CD14-positive monocyte (primary cell): ENCODE measurements at regions not wholly inside any gene's neighbourhood (a gene's known extent, or its start where the extent isn't known, plus 50 kb on each side); places are given as distances from the start of the nearest gene placed in this dataset.

Experiments
- DNase-seq, 3 donors: peaks; one replicate each; pipeline ENCODE4 v3.0.0-alpha.2; 2011 to 2022
- H2AFZ ChIP-seq: 2 replicates; pipeline ENCODE4 v1.6.0; 2012; ENCODE audit warnings: mild to moderate bottlenecking, low read depth, low read length, inconsistent platforms; ENCODE audit not compliant: insufficient read depth, poor library complexity, severe bottlenecking
- H3K27ac ChIP-seq, 2 donors: 1 replicate in 1 of 2; 2 replicates in 1 of 2; pipeline ENCODE4 v1.5.1; 2012 to 2013; ENCODE audit warnings: low read length in 2 of 2, control low read depth in 1 of 2, inconsistent platforms in 1 of 2, low read depth in 1 of 2, mild to moderate bottlenecking in 1 of 2
- H3K27me3 ChIP-seq, 2 donors: one replicate each; pipeline versions ENCODE4 v1.6.0 to v1.6.1; 2011 to 2013; ENCODE audit warnings: low read length in 2 of 2; ENCODE audit not compliant: control insufficient read depth in 2 of 2, insufficient read depth in 2 of 2
- H3K36me3 ChIP-seq, 2 donors: replicated peaks in 1 of 2; 1 replicate in 1 of 2; 2 replicates in 1 of 2; pipeline versions ENCODE4 v1.5.1 to v1.6.1; 2012 to 2013; ENCODE audit warnings: low read length in 2 of 2, control low read depth in 1 of 2, inconsistent platforms in 1 of 2, mild to moderate bottlenecking in 1 of 2; ENCODE audit not compliant: insufficient read depth in 2 of 2, control insufficient read depth in 1 of 2
- H3K4me1 ChIP-seq, 2 donors: 1 replicate in 1 of 2; 2 replicates in 1 of 2; pipeline versions ENCODE4 v1.5.1 to v1.6.1; 2012 to 2013; ENCODE audit warnings: low read length in 2 of 2, control low read depth in 1 of 2, inconsistent platforms in 1 of 2, mild to moderate bottlenecking in 1 of 2, moderate library complexity in 1 of 2; ENCODE audit not compliant: insufficient read depth in 2 of 2, control insufficient read depth in 1 of 2
- H3K4me2 ChIP-seq: replicated peaks from 2 replicates; pipeline ENCODE3; 2012; ENCODE audit warnings: low read length, moderate library complexity, mild to moderate bottlenecking; ENCODE audit not compliant: poor library complexity, severe bottlenecking; ENCODE audit errors: extremely low read depth
- H3K4me3 ChIP-seq, 3 experiments: fragments of 200-600 bp in 1 of 3; sonication (generic) in 1 of 3; replicated peaks in 1 of 3; 1 replicate in 2 of 3; 2 replicates in 1 of 3; pipeline ENCODE4 v1.5.1; 2011 to 2013; ENCODE audit warnings: low read length in 3 of 3, mild to moderate bottlenecking in 3 of 3, control low read depth in 2 of 3, low read depth in 2 of 3, inconsistent platforms in 1 of 3, moderate library complexity in 1 of 3
- H3K79me2 ChIP-seq: 2 replicates; pipeline ENCODE4 v1.6.0; 2012; ENCODE audit warnings: mild to moderate bottlenecking, control low read depth, inconsistent platforms, low read length, moderate library complexity; ENCODE audit not compliant: insufficient read depth
- H3K9ac ChIP-seq: 2 replicates; pipeline ENCODE4 v1.6.0; 2017; ENCODE audit warnings: low read length, mild to moderate bottlenecking; ENCODE audit not compliant: insufficient read depth, poor library complexity, severe bottlenecking
- H3K9me3 ChIP-seq, 2 donors: replicated peaks in 1 of 2; 1 replicate in 1 of 2; 2 replicates in 1 of 2; pipeline versions ENCODE4 v1.5.1 to v1.6.1; 2012 to 2013; ENCODE audit warnings: low read length in 2 of 2, control low read depth in 1 of 2; ENCODE audit not compliant: control insufficient read depth in 1 of 2, insufficient read depth in 1 of 2
- H4K20me1 ChIP-seq: 2 replicates; pipeline ENCODE4 v1.6.0; 2012; ENCODE audit warnings: mild to moderate bottlenecking, low read length, control low read depth, moderate library complexity; ENCODE audit not compliant: insufficient read depth
- H3K27ac Mint-ChIP-seq, 7 donors: one replicate each; pipeline ENCODE4 v1.8.0; 2020; ENCODE audit warnings: mild to moderate bottlenecking in 7 of 7, mixed read lengths in 7 of 7, moderate library complexity in 6 of 7, inconsistent platforms in 2 of 7
- H3K27me3 Mint-ChIP-seq, 3 donors: one replicate each; pipeline ENCODE4 v1.8.0; 2021 to 2022; ENCODE audit warnings: low read depth in 3 of 3, mild to moderate bottlenecking in 3 of 3, mixed read lengths in 3 of 3, moderate library complexity in 3 of 3, inconsistent platforms in 1 of 3
- H3K36me3 Mint-ChIP-seq, 2 donors: one replicate each; pipeline ENCODE4 v1.8.0; 2020; ENCODE audit warnings: mixed read lengths in 2 of 2, inconsistent platforms in 1 of 2, mild to moderate bottlenecking in 1 of 2
- H3K4me1 Mint-ChIP-seq: one replicate; pipeline ENCODE4 v1.8.0; 2020; ENCODE audit warnings: mild to moderate bottlenecking, mixed read lengths
- H3K4me3 Mint-ChIP-seq, 2 donors: one replicate each; pipeline ENCODE4 v1.8.0; 2020; ENCODE audit warnings: mild to moderate bottlenecking in 2 of 2, mixed read lengths in 2 of 2, moderate library complexity in 1 of 2
- H3K9me3 Mint-ChIP-seq, 7 donors: one replicate each; pipeline ENCODE4 v1.8.0; 2020 to 2022; ENCODE audit warnings: mixed read lengths in 7 of 7, mild to moderate bottlenecking in 6 of 7, moderate library complexity in 6 of 7, inconsistent platforms in 2 of 7
- CTCF ChIP-seq: fragments of 200-600 bp; IDR thresholded peaks from one replicate; pipeline ENCODE4 v1.8.0; 2022; ENCODE audit warnings: antibody characterized with exemption, mild to moderate bottlenecking
- WGBS: methylation state at CpG from one replicate; pipeline ENCODE4 v1.1.5; 2013; ENCODE audit warnings: missing lambda C conversion rate; ENCODE audit not compliant: insufficient coverage; 5-methylcytosine and 5-hydroxymethylcytosine counted together
- intact Hi-C, 2 donors: fragments of 100-400 bp; cut with micrococcal nuclease; formaldehyde crosslinking; loops; one replicate each; pipeline versions ENCODE4 v1.15.0 to v1.15.1; 2023

DNA sequence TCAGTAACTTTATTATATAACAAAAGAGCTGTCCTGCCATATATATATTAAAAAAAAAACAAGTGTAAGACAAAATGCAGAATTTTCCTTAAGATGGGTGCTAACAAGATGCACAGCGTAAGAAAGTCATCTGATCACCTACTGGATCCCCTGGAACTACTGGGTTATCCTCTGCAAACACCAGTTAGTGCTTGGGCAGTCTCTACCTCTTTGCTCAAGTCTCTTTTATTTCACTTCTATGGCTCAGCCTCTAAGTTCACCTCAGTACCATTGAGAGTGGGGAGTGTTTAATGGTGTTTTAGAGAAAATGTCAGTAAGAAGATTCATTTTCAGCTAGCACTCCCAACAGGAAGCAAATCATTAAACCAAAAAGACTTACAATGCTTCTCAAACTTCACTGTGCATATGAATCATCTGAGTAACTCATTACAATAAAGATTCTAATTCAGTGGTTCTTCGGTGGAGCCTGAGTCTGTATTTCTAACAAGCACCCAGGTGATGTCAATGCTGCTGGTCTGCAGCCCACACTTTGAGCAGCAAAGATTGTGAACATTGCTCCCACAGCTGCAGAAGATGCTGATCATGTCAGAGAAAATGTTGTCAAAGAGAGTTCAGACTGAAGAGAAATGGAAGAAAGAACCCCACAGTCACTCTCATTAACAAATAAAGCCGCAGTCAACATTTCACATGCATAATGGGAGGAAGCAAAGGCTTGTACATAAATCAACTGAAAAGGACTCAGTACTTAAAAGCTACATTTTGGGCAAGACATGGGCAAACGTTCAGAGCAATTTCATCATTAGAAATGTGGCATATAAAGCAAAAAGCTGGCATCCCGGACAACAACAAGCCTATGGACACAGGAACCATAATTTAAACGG, 227.1 kb upstream of the ATP11B start:
- H3K4me1 Mint-ChIP-seq: no peaks in the 10 kb centered on the region
- Histone ChIP-seq H4K20me1 (no peaks in the 10 kb centered on the region), H2AFZ (no peak overlapping the region), H3K27me3 (no peaks in the 10 kb centered on the region), H3K9ac (no peak overlapping the region), H3K79me2 (no peaks in the 10 kb centered on the region), H3K4me1 (no peaks in the 10 kb centered on the region), H3K36me3 (no peaks in the 10 kb centered on the region), H3K27ac (no peak overlapping the region), H3K4me3 (no peak overlapping the region), H3K4me2 (no peak overlapping the region), H3K9me3 (no peaks in the 10 kb centered on the region)
- no peak for TF ChIP-seq CTCF
- WGBS: 39% methylated on average over 2 of the region's 6 CpGs
- no peak overlapping the region for H3K27ac Mint-ChIP-seq
- DNase-seq: no peak
- H3K9me3 Mint-ChIP-seq: peaks cover 0 to 4% (median 0%) of the 10 kb centered on the region in 7 donors
- intact Hi-C loops: no loop called here
- H3K27me3 Mint-ChIP-seq: peaks cover 0 to 2% (median 0%) of the 10 kb centered on the region in 3 donors
- H3K36me3 Mint-ChIP-seq: no peaks in the 10 kb centered on the region
- H3K4me3 Mint-ChIP-seq: no peak overlapping the region

DNA sequence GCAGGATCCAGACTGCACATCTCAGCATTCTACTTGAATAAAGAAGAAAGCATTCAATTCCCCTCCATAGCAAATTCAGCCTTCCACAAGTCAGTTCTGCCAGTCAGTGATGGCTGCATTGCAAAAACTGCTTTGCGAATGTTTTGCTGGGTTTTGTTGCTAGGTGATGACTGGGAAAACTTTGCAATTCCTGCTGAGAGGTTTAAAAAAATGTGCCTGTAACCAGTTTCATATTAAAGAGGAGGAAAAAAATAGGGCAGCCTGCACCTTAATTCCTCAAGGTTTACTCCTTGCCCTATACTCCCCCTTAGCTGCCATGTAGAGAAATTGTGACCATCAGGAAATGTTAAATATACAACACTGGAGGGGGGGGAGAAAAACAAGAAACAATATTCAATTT, 225.6 kb upstream of the ATP11B start:
- no peaks in the 10 kb centered on the region for H3K36me3 ChIP-seq
- H3K27me3 Mint-ChIP-seq: peaks cover 0 to 2% (median 0%) of the 10 kb centered on the region in 3 donors
- H3K4me1 ChIP-seq: no peaks in the 10 kb centered on the region
- WGBS: 100% methylated on average over 1 of the region's 1 CpG
- H3K27ac ChIP-seq: no peak overlapping the region
- no peak overlapping the region for H2AFZ ChIP-seq
- no peak overlapping the region for H3K4me2 ChIP-seq
- no peak overlapping the region for H3K4me3 ChIP-seq
- H3K9me3 ChIP-seq: peaks cover under 1 to 11% of the 10 kb centered on the region in 2 donors
- DNase-seq: no peak
- H4K20me1 ChIP-seq: no peaks in the 10 kb centered on the region
- peaks cover 0 to 6% (median 0%) of the 10 kb centered on the region in 7 donors for H3K9me3 Mint-ChIP-seq
- no peaks in the 10 kb centered on the region for H3K4me1 Mint-ChIP-seq
- no peaks in the 10 kb centered on the region for H3K79me2 ChIP-seq
- no peak overlapping the region for H3K9ac ChIP-seq
- no peak for TF ChIP-seq CTCF
- H3K27ac Mint-ChIP-seq: no peak overlapping the region
- H3K4me3 Mint-ChIP-seq: no peak overlapping the region
- intact Hi-C loops: no loop called here
- no peaks in the 10 kb centered on the region for H3K27me3 ChIP-seq
- no peaks in the 10 kb centered on the region for H3K36me3 Mint-ChIP-seq
